NCI-H2196 (cell line): ENCODE measurements at regions not wholly inside any gene's neighbourhood (a gene's known extent, or its start where the extent isn't known, plus 50 kb on each side); places are given as distances from the start of the nearest gene placed in this dataset.
"Not testable (repeated sequence)": the region's sequence is repeated elsewhere in the genome, so short reads cannot be mapped to it uniquely, and the experiment has no call there.

ENCODE experiments used
- DNase-seq: peaks from one replicate; lab custom pipeline; 2025; ENCODE audit not compliant: unreplicated experiment; lab: John Stamatoyannopoulos, UW

DNA sequence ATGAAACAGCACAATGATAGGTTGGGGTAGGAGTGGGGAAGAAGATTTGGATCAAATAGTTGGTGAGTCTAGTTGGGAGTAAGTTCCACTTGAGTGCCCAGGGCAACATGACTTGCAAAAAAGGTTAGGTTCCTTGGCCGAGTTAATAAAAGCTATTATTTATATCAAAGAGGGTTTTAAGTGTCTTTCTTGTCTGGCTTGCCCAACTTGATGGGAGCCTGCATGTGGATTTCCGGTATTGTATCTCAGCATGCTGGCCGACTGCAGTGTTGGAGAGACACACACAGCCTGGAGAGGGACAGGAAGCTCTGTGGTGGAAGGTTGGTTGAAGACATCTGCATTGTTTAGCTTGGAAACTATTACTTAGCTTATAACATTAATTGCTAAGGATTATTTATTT is 449.5 kb upstream of the TBL1XR1 start:
- no peak for DNase-seq

DNA sequence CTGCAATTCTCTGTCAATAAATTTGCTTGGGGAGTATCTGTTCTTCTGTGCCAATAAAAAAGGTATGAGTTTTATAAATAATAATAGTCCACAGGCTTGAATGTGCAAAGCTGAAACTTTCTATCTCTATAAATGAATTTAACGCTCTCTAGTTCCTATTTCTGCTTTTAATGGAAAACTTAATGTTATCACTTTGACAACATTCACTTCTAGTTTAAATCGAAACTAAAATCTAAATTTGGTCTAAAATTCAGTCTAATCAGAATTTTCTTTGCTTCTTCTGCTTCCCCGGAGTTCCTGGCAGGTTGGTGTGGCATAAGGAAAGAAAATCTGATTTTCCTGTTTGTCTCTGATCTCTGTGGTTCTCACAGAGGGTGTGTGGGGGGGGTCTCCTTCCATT is 450.1 kb upstream of the TBL1XR1 start:
- no peak for DNase-seq

DNA sequence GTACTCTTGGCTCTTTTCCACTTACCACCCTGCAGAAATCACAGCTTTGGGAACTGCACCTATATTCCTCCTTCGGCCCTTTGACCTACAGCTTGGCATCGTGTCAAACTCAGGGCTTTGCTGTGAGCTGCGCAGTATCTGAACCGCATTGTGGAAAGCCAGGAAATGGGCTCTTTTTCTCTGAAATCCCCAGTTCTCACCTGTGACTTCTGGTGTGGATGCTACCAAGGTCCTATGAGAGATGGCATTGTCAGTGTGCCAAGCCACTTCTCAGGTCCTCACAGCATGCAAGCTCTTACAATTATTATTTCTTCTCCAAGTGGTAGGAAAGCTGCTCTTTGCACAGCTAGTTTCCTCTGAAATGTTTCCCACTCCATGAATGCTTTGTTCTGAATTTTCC is 450.6 kb upstream of the TBL1XR1 start:
- no peak for DNase-seq

DNA sequence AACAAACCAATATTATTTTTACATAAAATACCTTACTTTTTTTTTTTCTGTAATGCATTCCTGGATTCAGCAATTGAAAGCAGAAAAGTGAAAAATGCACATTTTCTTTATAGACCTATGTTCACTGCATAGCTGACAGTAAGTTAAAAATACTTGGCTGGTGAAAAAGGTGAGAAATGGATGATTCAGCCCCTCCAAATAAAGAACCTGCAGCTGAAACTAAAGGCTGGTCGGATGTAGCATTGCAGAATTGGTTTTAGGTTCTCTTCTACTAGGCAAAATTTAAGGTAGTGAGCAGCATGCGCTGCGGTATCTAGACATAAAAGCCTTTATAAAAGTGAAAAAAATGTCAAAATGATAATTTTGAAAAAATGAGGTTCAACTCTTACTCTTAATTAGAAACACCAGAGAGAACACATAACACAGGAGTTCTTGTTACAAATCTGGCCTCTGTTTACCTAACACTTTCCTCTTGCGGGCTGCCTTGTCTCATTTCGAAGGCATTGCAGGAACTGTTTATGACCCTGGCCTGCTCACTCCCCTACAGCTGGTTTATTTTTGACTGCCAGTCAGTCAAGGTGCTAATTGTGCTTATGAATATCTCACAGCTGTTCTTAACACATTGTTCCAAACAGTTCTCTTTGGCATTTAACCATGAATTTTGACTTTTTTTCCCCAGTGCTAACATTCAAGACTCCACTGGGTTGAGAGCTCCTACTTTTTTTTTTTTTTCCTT is 455.4 kb upstream of the TBL1XR1 start:
- DNase-seq = no peak

DNA sequence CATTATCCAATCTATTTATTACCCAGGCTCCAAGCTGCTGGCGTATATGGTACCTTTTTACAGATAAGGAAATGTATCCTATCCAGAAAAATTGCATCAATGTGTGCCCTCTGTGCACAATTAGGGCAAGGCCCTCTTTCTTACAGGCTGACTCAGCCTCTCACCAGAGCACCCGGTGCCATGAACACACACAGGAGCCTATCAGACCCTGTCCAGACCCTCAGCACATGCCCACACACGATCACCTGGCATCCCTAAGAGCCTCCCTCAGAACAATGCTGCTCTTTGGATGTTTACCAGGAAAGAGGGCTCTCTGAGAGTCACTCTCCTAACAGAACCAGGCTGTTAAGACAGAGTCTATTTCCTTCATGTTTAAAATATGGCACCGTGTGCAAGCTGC is 460.0 kb upstream of the TBL1XR1 start:
- peak; percentile 19 for DNase-seq

DNA sequence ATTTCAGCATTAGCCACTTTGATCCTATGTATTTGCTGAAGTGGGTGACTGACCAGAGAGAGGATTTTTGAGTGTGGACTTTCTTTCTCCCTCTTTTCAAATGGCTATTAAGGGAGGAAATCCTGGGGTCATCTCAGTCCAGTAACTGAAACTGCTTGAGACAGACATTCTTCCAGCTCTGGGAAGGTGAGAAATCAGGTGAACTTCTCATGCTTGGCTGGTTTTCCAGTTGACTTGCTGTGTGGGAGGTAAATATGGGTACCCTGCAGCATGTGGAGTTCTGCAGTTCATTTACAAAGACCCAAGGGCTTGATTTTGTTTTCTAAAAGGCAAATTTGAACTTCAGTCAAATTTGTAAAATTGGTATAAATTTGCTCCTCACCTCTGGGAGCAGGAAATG is 461.1 kb upstream of the TBL1XR1 start:
- no peak for DNase-seq

DNA sequence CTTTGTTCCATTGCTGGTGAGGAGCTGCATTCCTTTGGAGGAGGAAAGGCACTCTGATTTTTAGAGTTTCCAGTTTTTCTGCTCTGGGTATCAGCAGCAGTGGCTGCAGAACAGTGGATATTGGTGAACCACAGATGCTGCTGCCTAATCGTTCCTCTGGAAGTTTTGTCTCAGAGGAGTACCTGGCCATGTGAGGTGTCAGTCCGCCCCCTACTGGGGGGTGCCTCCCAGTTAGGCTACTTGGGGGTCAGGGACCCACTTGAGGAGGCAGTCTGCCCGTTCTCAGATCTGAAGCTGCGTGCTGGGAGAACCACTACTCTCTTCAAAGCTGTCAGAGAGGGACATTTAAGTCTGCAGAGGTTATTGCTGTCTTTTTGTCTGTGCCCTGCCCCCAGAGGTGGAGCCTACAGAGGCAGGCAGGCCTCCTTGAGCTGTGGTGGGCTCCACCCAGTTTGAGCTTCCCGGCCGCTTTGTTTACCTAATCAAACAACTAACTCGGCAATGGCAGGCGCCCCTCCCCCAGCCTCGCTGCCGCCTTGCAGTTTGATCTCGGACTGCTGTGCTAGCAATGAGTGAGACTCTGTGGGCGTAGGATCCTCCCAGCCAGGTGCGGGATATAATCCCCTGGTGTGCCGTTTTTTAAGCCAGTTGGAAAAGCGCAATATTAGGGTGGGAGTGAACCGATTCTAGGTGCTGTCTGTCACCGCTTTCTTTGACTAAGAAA is 467.3 kb upstream of the TBL1XR1 start:
- DNase-seq = not testable (repeated sequence)

DNA sequence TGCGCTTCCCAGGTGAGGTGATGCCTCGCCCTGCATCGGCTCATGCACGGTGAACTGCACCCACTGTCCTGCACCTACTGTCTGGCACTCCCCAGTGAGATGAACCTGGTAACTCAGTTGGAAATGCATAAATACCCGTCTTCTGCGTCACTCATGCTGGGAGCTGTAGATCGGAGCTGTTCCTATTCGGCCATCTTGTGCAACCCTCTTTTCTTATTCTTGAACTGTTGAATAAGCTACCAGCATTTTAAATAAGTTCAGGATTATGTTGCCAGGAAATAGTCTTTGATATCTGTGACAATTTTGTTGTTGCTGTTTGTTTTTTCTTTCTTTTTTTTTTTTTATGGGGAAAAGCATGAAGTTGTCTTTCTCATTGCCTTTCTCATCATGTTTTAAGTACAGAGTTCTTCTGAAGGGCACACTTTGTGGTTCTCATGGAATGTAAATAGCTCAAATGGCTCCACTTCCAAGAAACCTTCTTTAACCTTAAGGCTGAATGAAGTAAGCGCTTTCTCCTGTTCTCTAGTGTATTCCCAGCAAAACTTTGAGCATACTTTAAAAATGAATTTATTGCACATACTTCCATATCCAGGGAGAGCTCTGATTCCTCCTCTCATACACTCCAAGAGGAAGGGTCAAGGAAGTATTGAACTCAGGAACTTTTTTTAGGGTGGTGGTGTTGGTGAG is 468.0 kb upstream of the TBL1XR1 start:
- DNase-seq = no peak

DNA sequence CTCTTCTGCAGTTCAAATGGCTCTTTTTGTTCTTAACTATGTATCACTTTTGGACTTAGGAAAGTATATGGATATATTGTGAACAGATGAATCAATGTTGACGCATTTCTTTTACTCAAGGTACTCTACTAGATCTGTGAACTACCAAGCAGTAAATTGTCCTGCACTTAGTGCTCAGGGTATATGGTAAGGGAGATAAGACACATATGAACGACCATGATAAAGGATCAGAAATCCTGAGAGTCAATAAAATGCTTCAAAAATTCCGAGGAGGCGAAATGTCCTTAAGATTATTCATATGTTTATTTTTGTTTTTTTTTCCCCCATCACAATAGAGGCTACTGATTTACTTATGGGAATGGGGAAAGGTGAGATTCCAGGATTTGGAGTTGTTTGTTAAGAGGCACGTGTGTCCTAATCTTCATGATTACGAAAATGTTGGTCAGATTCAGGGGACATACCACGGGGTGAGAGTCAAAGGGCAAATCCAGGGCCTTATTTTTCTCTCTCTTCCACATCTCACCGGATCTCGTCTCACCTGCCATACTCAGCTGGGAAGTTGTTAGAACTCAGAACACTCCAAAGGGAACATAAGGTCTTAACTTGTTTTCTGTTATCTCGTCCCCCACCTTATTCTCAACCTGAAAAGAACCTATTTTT is 475.1 kb upstream of the TBL1XR1 start:
- DNase-seq = no peak

DNA sequence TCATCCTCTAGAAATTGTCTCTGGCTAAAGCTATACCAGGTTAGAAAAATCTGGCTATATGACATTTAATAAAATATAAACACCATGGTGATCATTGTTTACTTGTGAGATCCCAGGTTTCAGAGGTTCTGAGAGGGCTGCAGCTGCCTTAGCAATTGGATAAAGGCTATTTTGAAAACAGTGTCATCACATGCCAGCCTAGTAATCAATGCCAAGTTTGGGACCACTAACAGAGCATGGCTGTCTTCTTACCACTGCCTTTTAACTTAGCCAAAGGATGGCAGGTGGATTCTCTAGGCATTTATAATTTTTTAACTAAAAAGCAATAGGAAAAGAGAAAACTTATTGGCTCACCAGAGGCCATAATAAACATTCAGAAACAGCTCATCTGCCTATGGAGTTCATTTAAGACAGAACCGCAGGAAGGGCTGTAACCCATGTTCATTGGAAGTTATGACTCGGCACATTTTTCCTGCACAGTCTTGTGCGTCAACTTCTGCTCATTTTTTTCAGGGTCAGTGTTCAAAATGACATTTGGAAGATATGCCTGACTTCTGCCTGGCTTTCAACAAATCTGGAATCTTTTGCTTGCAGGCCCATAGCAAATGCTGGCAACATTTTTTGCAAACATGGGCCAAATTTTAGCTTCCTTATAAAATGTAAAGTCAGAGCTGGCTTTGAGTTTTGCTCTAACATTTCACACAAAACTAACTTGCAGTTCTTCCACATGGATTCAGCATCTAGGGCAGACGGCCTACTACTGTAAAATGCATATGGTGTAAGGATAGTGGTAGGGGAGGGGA is 476.0 kb upstream of the TBL1XR1 start:
- no peak for DNase-seq

DNA sequence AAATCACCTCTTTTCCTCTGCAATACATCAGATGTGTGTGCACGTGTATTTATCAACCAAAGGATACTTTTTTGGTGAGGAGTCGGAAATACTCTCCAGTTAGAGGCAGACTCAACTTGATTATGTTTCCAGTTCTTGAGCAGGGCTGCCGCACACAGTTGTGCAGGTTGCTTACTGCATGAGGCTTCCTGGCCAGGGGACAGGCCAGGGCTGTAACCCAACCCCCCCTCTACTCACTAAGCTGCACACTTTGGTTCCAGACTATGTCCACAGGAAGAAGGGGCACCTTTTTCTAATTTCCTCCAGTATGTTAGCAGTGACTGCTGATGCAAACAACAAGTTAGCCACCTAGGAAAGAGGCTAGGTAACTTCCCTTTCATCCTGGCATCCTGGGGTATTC is 476.9 kb upstream of the TBL1XR1 start:
- no peak for DNase-seq

DNA sequence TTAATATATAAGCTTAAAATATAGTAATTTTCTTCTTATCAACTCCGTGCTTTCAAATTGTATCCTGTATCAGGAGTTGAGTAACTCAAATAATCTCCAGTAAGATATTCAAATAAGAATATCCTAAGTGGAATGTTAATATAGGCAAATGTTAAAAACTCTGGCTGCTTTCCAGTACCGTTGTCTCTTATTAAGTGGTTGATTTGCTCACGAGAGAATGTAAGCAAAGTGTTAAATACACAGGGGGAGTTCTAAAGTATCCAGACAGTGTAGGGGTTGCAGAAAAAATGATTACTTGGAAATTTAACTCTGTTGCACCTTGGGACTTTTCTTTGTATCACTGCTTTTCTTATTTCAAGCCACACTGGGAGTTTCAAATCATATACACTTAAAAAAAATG is 478.9 kb upstream of the TBL1XR1 start:
- no peak for DNase-seq

DNA sequence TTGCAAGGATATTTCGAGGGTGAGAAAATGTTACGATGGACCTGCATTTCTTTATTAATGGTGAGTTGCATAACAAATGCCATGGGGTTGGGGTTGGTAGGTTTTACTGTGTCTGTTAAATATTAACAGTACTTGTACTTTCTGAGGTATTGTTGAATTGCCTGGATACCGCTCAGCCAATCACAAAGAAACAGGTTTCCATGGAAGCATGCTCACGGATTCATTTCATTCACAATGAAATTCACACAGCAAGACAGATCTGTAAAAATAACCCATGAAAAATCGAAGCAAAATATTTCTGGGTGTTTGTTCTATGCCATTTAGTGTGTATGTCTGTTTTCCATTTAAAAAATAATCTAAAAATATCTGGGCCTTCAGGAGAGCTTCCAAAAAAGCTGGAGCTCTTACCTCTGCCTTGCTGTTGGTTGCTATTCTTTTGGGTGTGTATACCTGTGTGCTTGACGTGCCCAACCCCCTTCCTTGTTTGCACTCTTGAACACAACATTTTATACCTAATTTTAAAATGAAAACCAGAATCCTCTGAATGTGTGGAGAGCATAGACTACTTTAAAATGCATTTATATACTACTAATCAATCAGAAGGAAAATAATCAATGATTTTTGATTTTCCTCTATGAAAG is 479.8 kb upstream of the TBL1XR1 start:
- DNase-seq = no peak

DNA sequence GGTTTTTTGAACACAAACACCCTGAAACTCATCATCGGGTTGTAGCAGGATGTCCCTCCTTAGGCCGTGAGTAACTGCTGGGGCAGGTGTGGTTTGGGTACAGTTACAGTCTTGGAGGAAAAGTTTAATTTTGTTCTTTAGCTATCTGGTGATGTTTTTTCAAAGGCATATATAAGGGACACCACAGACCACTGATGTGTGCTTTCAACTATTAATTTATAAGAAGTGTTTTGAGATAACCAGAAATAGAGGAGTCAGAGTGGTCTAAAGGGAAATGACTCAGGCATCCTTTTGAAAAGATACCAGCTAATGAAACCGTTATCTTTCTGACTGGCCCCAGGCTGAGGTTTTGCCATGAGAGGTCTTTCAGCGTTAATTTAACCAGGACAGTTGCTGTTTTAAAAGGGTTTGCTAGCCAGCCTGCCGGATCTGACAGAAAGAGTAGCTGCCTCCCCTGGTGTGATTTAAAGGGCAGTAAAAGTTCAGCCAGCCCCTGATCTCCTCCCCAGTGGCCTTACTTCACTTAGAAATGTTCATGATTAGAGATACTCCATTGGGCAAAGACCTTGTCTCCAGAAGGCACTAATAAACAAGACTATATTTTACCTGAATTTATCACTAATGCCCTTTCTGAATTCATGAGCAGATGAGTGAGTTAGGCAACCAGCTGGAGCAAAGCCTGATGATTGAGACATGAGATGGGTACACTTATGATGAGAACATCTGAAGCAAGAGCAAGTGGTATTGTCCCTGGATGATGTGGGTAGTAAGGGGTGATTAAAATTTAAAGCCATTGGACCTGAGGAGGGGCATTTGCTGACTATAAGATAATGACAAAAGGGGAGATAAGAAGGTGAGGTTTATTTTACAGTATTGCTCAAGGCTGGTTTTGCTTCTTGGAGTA is 482.5 kb upstream of the TBL1XR1 start:
- no peak for DNase-seq

DNA sequence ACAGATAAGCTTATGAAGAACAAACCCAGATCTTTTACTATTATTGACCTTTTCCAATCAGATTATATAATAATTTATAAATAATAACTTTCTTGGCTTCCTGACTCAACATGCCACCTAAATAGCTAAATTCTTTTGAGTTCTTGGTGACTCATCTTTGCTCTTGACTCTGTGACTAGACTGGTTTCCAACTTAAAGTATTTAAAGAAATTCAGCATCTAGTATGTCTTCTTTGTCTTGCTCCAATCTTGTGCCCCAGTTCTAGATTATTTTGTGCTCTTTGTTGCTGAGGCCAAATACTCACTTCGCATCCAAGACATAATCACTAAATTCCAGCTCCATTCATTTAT is 483.2 kb upstream of the TBL1XR1 start:
- DNase-seq = no peak

DNA sequence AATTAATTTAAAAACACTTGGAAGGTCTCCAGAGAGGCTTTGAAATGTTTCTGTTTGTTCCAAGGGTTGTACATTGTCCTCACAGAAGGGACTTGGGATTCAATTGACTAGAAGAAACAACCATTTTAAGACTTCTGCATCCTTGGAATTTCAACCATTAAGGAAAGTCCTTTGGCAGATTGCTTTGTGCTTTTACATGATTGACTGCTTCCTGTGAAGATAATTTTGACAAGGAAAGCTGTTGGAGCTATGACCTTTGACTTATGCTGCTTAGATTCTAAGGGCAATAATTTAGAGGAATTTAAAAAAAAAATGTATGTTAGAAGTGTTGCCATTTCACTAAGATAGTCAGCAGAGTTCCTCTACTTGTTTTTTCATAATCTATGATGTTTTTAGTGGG is 483.9 kb upstream of the TBL1XR1 start:
- no peak for DNase-seq

DNA sequence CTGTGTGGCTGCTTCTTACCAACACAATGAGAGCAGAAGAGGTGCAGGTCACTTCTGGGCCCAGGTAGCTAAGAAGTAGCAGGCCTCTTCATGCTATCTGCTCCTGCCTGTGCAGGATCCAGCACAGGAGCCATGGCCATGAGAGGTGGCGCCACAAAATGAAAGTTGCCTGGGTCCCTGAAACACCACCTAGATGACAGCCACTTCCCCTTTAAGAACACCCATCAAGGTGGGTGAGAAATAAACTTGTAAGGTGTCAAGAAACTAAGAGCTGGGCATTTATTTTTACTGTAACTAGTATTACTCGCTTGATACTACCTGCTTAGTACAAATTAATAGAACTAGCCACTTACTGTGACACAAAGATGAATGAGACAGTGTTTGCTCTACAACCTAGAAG is 484.6 kb upstream of the TBL1XR1 start:
- no peak for DNase-seq

DNA sequence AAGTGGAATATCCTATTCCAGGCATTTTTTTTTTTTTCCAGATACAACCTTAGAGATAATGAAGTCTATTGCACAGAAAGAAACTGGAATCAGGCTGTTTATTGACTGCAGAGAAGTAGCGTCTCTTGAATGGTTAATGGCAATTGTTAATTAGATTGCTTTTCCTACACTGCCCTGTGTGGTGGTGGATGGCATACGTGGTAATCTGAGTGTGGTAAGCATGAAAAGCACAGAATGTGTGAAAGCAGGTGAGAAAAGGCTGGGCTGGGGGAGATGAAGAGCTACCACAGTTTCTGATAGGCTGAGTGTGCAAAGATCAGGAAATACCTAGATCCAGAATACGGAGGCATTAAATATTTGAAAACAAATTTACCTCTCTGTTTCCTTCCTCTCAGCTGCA is 486.3 kb upstream of the TBL1XR1 start:
- no peak for DNase-seq

DNA sequence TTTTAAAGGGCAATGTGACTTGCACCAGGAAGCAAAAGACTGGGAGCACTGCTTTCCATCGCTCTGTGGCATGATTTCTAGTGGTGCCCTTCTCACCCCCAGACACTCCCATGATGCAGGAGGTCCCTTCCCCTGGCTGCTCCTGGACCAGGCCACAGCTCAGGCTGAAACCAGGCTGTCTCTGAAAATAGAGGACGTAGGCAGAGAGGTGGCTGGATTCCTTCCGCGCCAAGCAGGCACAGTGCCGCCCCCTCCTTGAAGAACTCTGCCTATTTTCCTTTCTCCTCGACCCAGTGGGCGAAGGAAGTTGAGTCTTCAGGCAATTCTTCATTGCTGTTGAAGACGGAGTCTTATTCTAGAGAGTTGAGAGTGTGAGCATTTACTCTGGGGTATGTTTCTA is 489.4 kb upstream of the TBL1XR1 start:
- no peak for DNase-seq

DNA sequence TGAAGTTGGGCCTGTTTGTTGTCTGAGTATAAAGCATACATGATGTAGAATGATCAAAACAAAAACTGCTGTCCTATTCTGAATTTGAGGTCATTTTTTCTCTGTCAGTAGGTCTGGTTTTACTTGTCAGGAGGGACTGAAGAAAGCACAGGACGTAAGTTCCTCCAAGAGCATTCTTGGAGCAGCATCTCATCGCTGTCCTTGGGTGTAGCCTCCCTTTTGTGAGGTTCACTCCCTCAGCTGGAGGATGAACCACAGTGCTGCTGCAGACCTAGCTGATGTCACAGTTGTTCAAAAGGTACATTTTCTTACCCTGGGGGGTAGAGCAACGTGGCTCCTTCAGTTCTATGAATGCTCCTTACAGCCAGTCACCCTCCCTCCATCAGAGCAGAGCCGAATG is 490.0 kb upstream of the TBL1XR1 start:
- DNase-seq = no peak
